ENCODE measurements at regions not wholly inside any gene's neighbourhood (a gene's known extent, or its start where the extent isn't known, plus 50 kb on each side); places are given as distances from the start of the nearest gene placed in this dataset.
A peak's percentile ranks its signal among the peaks of the same experiment; 100 is the strongest.

DNA sequence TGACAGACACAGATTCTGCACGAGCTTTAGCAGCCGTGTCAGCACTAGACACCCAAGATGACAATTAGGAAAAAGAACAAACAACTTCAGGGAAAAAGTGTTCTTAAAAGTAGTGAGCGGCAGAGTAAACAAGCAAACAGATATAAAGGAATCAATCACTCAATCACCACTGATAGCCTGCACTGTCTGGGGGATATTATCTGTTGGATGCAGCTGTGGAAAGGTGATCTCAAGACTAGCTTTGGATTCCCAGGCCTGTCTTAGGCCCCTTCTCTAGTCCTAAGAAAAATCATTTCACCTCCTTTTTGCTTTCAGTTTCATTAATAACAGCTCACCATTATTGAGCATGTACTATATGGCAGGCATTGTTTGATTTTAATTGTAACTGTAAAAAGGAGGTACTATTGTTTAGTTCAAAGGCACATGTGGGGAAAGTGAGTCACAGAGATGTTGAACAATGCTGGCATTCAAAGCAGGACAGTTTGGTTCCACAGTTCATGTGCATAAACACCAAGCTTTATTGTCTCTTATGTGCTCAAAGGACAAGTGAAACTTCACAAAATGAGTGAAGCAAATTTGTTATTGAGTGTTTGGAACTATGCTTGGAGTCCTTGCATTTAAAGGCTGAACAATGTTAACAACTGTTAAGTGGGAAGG, 147.3 kb upstream of the TCF4 start (continued):
- TF ChIP-seq MAFF (IDR thresholded peaks at IDR 0.05; ENCODE audit: low read length), result no peak
- no peak for TF ChIP-seq ZNF140 (CRISPR knock-in tag; IDR thresholded peaks at IDR 0.05)
- TF ChIP-seq DACH1 (IDR thresholded peaks at IDR 0.05; ENCODE audit: partially characterized antibody), result no peak
- TF ChIP-seq, protein P1, sequence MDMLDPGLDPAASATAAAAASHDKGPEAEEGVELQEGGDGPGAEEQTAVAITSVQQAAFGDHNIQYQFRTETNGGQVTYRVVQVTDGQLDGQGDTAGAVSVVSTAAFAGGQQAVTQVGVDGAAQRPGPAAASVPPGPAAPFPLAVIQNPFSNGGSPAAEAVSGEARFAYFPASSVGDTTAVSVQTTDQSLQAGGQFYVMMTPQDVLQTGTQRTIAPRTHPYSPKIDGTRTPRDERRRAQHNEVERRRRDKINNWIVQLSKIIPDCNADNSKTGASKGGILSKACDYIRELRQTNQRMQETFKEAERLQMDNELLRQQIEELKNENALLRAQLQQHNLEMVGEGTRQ (CRISPR knock-in tag; IDR thresholded peaks at IDR 0.05), result no peak
- no peak for TF ChIP-seq ZC3H11A (IDR thresholded peaks at IDR 0.05; ENCODE audit: low read depth, low read length)
- TF ChIP-seq ZBED1 (IDR thresholded peaks at IDR 0.05), result no peak
- no peak for TF ChIP-seq RAD51 (IDR thresholded peaks at IDR 0.05; ENCODE audit: borderline replicate concordance, low read depth)
- TF ChIP-seq TSHZ1 (CRISPR knock-in tag; IDR thresholded peaks at IDR 0.05), result no peak
- TF ChIP-seq, protein P2, sequence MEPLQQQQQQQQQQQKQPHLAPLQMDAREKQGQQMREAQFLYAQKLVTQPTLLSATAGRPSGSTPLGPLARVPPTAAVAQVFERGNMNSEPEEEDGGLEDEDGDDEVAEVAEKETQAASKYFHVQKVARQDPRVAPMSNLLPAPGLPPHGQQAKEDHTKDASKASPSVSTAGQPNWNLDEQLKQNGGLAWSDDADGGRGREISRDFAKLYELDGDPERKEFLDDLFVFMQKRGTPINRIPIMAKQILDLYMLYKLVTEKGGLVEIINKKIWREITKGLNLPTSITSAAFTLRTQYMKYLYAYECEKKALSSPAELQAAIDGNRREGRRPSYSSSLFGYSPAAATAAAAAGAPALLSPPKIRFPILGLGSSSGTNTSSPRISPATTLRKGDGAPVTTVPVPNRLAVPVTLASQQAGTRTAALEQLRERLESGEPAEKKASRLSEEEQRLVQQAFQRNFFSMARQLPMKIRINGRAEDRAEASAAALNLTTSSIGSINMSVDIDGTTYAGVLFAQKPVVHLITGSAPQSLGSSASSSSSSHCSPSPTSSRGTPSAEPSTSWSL (CRISPR knock-in tag; IDR thresholded peaks at IDR 0.05; ENCODE audit: borderline replicate concordance), result no peak
- no peak for TF ChIP-seq ZNF384 (IDR thresholded peaks at IDR 0.05; ENCODE audit: low read depth, low read length)
- TF ChIP-seq NFE2L1 (tag; IDR thresholded peaks at IDR 0.05; ENCODE audit: borderline replicate concordance, low read depth), result no peak
- no peak for TF ChIP-seq HSF4 (CRISPR knock-in tag; IDR thresholded peaks at IDR 0.05; ENCODE audit: borderline replicate concordance)
- TF ChIP-seq SMAD2 (IDR thresholded peaks at IDR 0.05; ENCODE audit: low read depth, low read length), result no peak
- peak; percentile 42; the same call in 1 of the 2 replicates for TF ChIP-seq MTA2 (IDR thresholded peaks at IDR 0.05; ENCODE audit: low read depth)
- TF ChIP-seq STAT5A (IDR thresholded peaks at IDR 0.05; ENCODE audit: borderline replicate concordance, low read length), result no peak
- no peak for TF ChIP-seq ZNF24 (IDR thresholded peaks at IDR 0.05)
- TF ChIP-seq ZBTB26 (CRISPR knock-in tag; IDR thresholded peaks at IDR 0.05), result no peak
- peak; percentile 46; the same call in 1 of the 2 replicates for TF ChIP-seq CBFA2T2 (conservative IDR thresholded peaks at IDR 0.05)
- TF ChIP-seq ERF (CRISPR knock-in tag; IDR thresholded peaks at IDR 0.05), result no peak
- TF ChIP-seq TOE1 (IDR thresholded peaks at IDR 0.05; ENCODE audit: borderline replicate concordance), result no peak
- no peak for TF ChIP-seq TOE1 (CRISPR knock-in tag; IDR thresholded peaks at IDR 0.05; ENCODE audit: borderline replicate concordance, low read depth)
- no peak for TF ChIP-seq SMAD1 (IDR thresholded peaks at IDR 0.05; ENCODE audit: low read depth, low read length, partially characterized antibody)
- no peak for TF ChIP-seq U2AF2 (optimal IDR thresholded peaks at IDR 0.05; ENCODE audit: low read depth, low read length)
